Uterus (tissue), 2 donors: ENCODE measurements at regions not wholly inside any gene's neighbourhood (a gene's known extent, or its start where the extent isn't known, plus 50 kb on each side); places are given as distances from the start of the nearest gene placed in this dataset.
"Not testable (repeated sequence)": the region's sequence is repeated elsewhere in the genome, so short reads cannot be mapped to it uniquely, and the experiment has no call there.

Experiments
- CTCF ChIP-seq, 4 experiments: fragments of 200-600 bp in 2 of 4; fragments of 450-650 bp in 2 of 4; sonication (generic) in 2 of 4; IDR thresholded peaks; one replicate each; pipeline ENCODE4 v1.5.1; 2016 to 2019; ENCODE audit warnings: antibody characterized with exemption in 4 of 4, mild to moderate bottlenecking in 2 of 4, moderate library complexity in 1 of 4
- POLR2A ChIP-seq, 2 donors: fragments of 450-650 bp; IDR thresholded peaks; one replicate each; pipeline ENCODE4 v1.6.1; 2016; ENCODE audit warnings: antibody characterized with exemption in 2 of 2, mild to moderate bottlenecking in 1 of 2, moderate library complexity in 1 of 2

DNA sequence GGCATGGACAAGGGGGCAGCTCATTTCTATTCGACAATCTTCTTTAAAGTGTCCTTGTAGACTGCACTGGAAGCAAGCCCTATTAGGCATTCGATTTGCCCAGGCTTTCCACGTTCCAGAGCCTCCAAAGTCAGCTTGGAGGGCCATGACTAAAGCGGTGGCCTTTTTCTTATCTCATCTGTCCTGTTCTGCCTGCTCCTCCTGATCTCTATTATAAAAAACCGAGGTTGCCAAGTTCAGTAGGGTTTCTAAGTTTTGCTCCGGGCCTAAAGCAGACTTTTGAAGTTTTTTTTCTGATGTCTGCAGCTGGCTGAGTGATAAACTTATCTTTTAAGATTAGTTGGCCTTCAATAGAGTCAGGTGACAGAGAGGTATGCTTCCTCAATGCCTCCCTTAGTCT lies 54.7 kb upstream of the CSF1 start:
- TF ChIP-seq CTCF, POLR2A (IDR thresholded peaks at IDR 0.05): not testable (repeated sequence)
